Sigmoid colon (tissue), 6 donors: ENCODE measurements at regions not wholly inside any gene's neighbourhood (a gene's known extent, or its start where the extent isn't known, plus 50 kb on each side); places are given as distances from the start of the nearest gene placed in this dataset.

Experiments used
- DNase-seq: peaks from one replicate; pipeline ENCODE4 v3.0.0-alpha.2; 2019
- H3K27ac ChIP-seq, 4 donors: fragments of 200-600 bp; sonication (generic); one replicate each; pipeline ENCODE4 v1.5.1; 2016 to 2019; ENCODE audit warnings: mild to moderate bottlenecking in 1 of 4
- H3K27me3 ChIP-seq, 3 donors: fragments of 200-600 bp; sonication (generic); one replicate each; pipeline ENCODE4 v1.5.1; 2019; ENCODE audit warnings: mild to moderate bottlenecking in 1 of 3
- H3K36me3 ChIP-seq, 4 donors: fragments of 200-600 bp; sonication (generic); one replicate each; pipeline ENCODE4 v1.5.1; 2016 to 2019
- H3K4me1 ChIP-seq, 4 donors: fragments of 200-600 bp; sonication (generic); one replicate each; pipeline ENCODE4 v1.5.1; 2017 to 2019
- H3K4me3 ChIP-seq, 4 donors: fragments of 200-600 bp; sonication (generic); one replicate each; pipeline ENCODE4 v1.5.1; 2017 to 2019; ENCODE audit warnings: mild to moderate bottlenecking in 2 of 4, moderate library complexity in 1 of 4
- H3K9me3 ChIP-seq, 4 donors: fragments of 200-600 bp in 3 of 4; sonication (generic) in 3 of 4; one replicate each; pipeline versions ENCODE4 v1.5.1 to v1.6.1; 2013 to 2019
- EP300 ChIP-seq, 4 donors: sonication (generic); formaldehyde crosslinking; IDR thresholded peaks; one replicate each; pipeline ENCODE4 v1.6.1; 2017; ENCODE audit warnings: antibody characterized with exemption in 4 of 4
- POLR2A ChIP-seq, 2 donors: fragments of 450-650 bp; IDR thresholded peaks; one replicate each; pipeline ENCODE4 v1.6.1; 2016; ENCODE audit warnings: antibody characterized with exemption in 2 of 2, mild to moderate bottlenecking in 2 of 2, moderate library complexity in 2 of 2
- POLR2AphosphoS5 ChIP-seq, 4 donors: sonication (generic); formaldehyde crosslinking; IDR thresholded peaks; one replicate each; pipeline ENCODE4 v1.6.1; 2017; ENCODE audit warnings: antibody characterized with exemption in 4 of 4
- WGBS, 2 donors: extraction: QIAGEN DNeasy Blood & Tissue Kit; methylation state at CpG; one replicate each; pipeline ENCODE4 v1.1.7; 2013; 5-methylcytosine and 5-hydroxymethylcytosine counted together
- intact Hi-C: fragments of 100-400 bp; cut with DNase I; formaldehyde crosslinking; loops from one replicate; pipeline ENCODE4 v1.15.1; 2023
- TF ChIP-seq, protein P1 (sequence below), 4 experiments: fragments of 450-650 bp in 3 of 4; fragments of 200-600 bp in 1 of 4; IDR thresholded peaks; one replicate each; pipeline ENCODE4 v1.5.1; 2016 to 2019; ENCODE audit warnings: antibody characterized with exemption in 4 of 4, mild to moderate bottlenecking in 3 of 4, moderate library complexity in 2 of 4
- donor health status: healthy with polysubstance abuse.
- donor health status: healthy.

DNA sequence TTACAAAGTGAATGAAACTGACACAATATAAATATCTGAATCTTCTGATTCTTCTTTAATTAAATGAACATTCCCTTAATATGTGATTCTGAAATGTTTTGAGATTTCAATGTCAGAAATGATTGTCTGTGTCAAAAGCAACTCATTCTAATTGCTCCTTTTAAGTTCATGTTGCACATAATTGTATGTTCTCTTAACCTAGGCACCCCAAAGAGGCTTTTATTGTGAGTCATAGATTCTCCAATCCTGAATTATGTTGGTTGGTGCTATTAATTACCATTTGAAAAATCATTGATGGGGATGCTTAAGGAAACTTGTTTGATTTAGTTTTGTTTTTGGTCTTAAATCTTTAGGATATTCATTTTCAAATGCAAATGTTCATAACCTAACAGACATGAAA lies 829.7 kb upstream of the CITED2 start:
- H3K4me1 ChIP-seq: peaks cover 0 to 26% (median 16%) of the 10 kb centered on the region in 4 donors
- no peak for DNase-seq
- no peak overlapping the region for H3K4me3 ChIP-seq
- H3K9me3 ChIP-seq: no peaks in the 10 kb centered on the region
- H3K27me3 ChIP-seq: no peaks in the 10 kb centered on the region
- intact Hi-C loops: loop anchor here (10.0 kb wide), 1 partner anchor 829 kb away; the partner anchor contains the start of gene CITED2
- TF ChIP-seq POLR2AphosphoS5 (IDR thresholded peaks at IDR 0.05) (no peak), EP300 (IDR thresholded peaks at IDR 0.05) (no peak), POLR2A (IDR thresholded peaks at IDR 0.05) (no peak)
- TF ChIP-seq, protein P1, sequence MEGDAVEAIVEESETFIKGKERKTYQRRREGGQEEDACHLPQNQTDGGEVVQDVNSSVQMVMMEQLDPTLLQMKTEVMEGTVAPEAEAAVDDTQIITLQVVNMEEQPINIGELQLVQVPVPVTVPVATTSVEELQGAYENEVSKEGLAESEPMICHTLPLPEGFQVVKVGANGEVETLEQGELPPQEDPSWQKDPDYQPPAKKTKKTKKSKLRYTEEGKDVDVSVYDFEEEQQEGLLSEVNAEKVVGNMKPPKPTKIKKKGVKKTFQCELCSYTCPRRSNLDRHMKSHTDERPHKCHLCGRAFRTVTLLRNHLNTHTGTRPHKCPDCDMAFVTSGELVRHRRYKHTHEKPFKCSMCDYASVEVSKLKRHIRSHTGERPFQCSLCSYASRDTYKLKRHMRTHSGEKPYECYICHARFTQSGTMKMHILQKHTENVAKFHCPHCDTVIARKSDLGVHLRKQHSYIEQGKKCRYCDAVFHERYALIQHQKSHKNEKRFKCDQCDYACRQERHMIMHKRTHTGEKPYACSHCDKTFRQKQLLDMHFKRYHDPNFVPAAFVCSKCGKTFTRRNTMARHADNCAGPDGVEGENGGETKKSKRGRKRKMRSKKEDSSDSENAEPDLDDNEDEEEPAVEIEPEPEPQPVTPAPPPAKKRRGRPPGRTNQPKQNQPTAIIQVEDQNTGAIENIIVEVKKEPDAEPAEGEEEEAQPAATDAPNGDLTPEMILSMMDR (IDR thresholded peaks at IDR 0.05): no peak
- H3K27ac ChIP-seq: peak overlapping the region in 1 of 4 donors; percentile 11
- no peaks in the 10 kb centered on the region for H3K36me3 ChIP-seq

DNA sequence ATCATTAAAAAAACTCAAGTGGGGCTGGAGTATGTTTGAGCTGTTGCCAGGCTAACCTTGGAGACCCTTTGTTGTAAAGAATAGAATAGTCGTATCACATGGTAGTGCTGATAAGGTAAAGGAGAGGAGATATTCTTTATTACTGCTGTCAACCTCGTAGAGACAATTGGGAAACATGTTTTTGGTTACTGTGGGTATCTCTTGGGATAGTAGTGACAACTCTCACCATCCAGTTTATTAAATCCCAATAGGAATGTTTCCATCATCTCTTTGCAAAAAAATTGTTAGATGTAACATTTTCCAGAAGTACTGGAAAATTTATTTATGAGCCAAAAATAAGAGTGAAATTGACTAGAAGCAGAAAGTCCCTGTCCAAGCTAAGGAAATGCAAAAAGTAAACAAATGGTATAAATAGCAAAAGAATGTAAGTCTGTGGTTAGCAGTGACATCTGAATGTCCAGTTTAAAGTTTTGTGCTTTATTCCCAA lies 829.3 kb upstream of the CITED2 start:
- Histone ChIP-seq H3K27ac (peak overlapping the region in 3 of 4 donors; percentile 8 to 39 (median 11)), H3K4me1 (peaks cover 0 to 26% (median 16%) of the 10 kb centered on the region in 4 donors), H3K4me3 (no peak overlapping the region), H3K9me3 (no peaks in the 10 kb centered on the region), H3K36me3 (no peaks in the 10 kb centered on the region), H3K27me3 (no peaks in the 10 kb centered on the region)
- 50 to 56% methylated on average over 2 of the region's 2 CpGs for WGBS, 2 donors
- DNase-seq: no peak
- TF ChIP-seq, protein P1 (IDR thresholded peaks at IDR 0.05): no peak
- no peak for TF ChIP-seq POLR2AphosphoS5 (IDR thresholded peaks at IDR 0.05)
- no peak for TF ChIP-seq EP300 (IDR thresholded peaks at IDR 0.05)
- no peak for TF ChIP-seq POLR2A (IDR thresholded peaks at IDR 0.05)
- intact Hi-C loops: loop anchor here (10.0 kb wide), 1 partner anchor 829 kb away; the partner anchor contains the start of gene CITED2

DNA sequence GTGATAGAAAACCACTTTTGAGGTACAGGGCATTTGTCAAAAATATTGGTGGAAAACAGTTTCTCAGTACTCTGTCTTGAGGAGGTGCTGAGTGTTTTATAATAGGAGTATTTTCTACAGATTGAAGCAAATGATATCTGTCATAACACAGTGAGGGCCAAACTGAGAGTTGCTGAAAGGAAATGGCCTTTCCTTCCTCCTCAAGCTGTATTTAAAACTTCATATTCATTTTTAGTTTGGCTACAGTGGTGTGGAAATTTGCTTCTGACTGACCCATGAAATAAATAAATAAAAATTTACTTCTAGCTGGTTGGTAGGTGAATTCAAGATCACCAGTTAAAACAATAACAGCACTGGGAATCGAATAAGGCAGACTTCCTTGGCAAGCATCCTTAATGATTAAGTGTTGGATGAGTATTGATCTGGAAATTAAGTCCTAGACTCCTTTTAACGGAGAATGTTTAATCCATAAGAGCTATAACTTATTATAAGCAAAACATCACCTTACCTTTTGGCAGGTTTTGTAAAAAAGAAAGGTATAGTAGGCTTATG lies 828.6 kb upstream of the CITED2 start:
- H3K9me3 ChIP-seq: no peaks in the 10 kb centered on the region
- H3K27ac ChIP-seq: peak overlapping the region in 2 of 4 donors; percentile 8 to 39
- no peak overlapping the region for H3K4me3 ChIP-seq
- TF ChIP-seq, protein P1 (IDR thresholded peaks at IDR 0.05): no peak
- TF ChIP-seq POLR2A (IDR thresholded peaks at IDR 0.05) (no peak), EP300 (IDR thresholded peaks at IDR 0.05) (no peak), POLR2AphosphoS5 (IDR thresholded peaks at IDR 0.05) (no peak)
- peaks cover 0 to 26% (median 16%) of the 10 kb centered on the region in 4 donors for H3K4me1 ChIP-seq
- H3K27me3 ChIP-seq: no peaks in the 10 kb centered on the region
- intact Hi-C loops: loop anchor here (10.0 kb wide), 1 partner anchor 828 kb away; the partner anchor contains the start of gene CITED2
- WGBS, 2 donors: 78 to 87% methylated on average over 2 of the region's 2 CpGs
- H3K36me3 ChIP-seq: no peaks in the 10 kb centered on the region
- no peak for DNase-seq

DNA sequence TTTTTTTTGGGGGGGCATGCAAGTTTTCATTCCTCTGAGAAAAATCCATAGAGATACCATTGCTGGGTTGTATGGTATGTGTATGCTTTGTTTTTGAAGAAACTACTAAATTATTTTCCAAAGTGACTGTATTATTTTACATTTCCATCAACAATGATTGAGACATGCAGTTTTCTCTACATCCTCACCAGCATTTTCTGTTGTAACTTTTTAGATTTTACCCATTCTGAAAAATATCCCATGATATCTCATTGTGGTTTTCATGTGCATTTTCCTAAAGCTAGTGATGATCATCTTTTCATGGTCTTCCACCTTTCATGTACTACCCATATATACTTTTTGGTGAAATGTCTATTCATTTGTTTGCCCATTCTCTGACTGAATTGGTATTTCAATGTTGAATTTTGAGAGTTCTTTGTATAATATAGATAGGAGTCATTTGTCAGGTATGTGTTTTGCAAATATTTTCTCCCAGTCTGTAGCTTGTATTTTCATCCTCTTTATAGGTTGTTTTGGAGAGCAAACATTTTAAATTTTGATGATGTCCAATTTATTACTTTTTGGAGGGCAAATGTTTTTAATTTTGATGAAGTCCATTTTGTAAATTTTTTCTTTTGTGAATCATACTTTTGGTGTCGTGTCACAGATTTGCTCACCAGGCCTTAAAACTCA lies 827.5 kb upstream of the CITED2 start:
- Histone ChIP-seq H3K27ac (no peak overlapping the region), H3K36me3 (no peaks in the 10 kb centered on the region), H3K4me1 (peaks cover 0 to 26% (median 16%) of the 10 kb centered on the region in 4 donors), H3K27me3 (no peaks in the 10 kb centered on the region), H3K4me3 (no peak overlapping the region), H3K9me3 (no peaks in the 10 kb centered on the region)
- 92 to 99% methylated on average over 1 of the region's 1 CpG for WGBS, 2 donors
- intact Hi-C loops: loop anchor here (10.0 kb wide), 1 partner anchor 827 kb away; the partner anchor contains the start of gene CITED2
- TF ChIP-seq EP300 (IDR thresholded peaks at IDR 0.05): no peak
- TF ChIP-seq, protein P1 (IDR thresholded peaks at IDR 0.05): no peak
- no peak for DNase-seq
